ENCODE measurements at regions not wholly inside any gene's neighbourhood (a gene's known extent, or its start where the extent isn't known, plus 50 kb on each side); places are given as distances from the start of the nearest gene placed in this dataset.

- TF ChIP-seq POLR2A (IDR thresholded peaks at IDR 0.05) (no peak), CTCF (IDR thresholded peaks at IDR 0.05 in 4 of 5, conservative IDR thresholded peaks at IDR 0.05 in 1 of 5) (no peak)
These were observed 147.8 kb upstream of the DHRS4 start for GRCh38 chr14:23805761-23806160.
